Upper lobe of right lung (tissue), 1 donor: ENCODE measurements at regions not wholly inside any gene's neighbourhood (a gene's known extent, or its start where the extent isn't known, plus 50 kb on each side); places are given as distances from the start of the nearest gene placed in this dataset.

Experiments
- ATAC-seq: fragments of 200-7000 bp; cut with Tn5 transposase; one replicate; pipeline ENCODE4 v1.9.1; 2020; ENCODE audit warnings: mild to moderate bottlenecking, moderate library complexity
- DNase-seq: peaks from one replicate; pipeline ENCODE4 v3.0.0-alpha.2; 2020
- H3K27ac ChIP-seq: fragments of 200-600 bp; one replicate; pipeline ENCODE4 v1.8.0; 2022
- H3K27me3 ChIP-seq: fragments of 200-600 bp; one replicate; pipeline ENCODE4 v1.8.0; 2022; ENCODE audit warnings: mild to moderate bottlenecking
- H3K36me3 ChIP-seq: fragments of 200-600 bp; one replicate; pipeline ENCODE4 v1.8.0; 2022
- H3K4me1 ChIP-seq: fragments of 200-600 bp; one replicate; pipeline ENCODE4 v1.8.0; 2022
- H3K4me3 ChIP-seq: fragments of 200-600 bp; one replicate; pipeline ENCODE4 v1.8.0; 2022; ENCODE audit warnings: mild to moderate bottlenecking
- H3K9me3 ChIP-seq: fragments of 200-600 bp; one replicate; pipeline ENCODE4 v1.8.0; 2022
- intact Hi-C: fragments of 100-400 bp; cut with DNase I; formaldehyde crosslinking; loops from one replicate; pipeline ENCODE4 v1.11.0; 2022
- TF ChIP-seq, protein P1 (sequence below): fragments of 200-600 bp; IDR thresholded peaks from one replicate; pipeline ENCODE4 v1.8.0; 2022; ENCODE audit warnings: antibody characterized with exemption
- donor health status: DM: no; HTN: yes; CAD: no; lungs with severe emphysema.

DNA sequence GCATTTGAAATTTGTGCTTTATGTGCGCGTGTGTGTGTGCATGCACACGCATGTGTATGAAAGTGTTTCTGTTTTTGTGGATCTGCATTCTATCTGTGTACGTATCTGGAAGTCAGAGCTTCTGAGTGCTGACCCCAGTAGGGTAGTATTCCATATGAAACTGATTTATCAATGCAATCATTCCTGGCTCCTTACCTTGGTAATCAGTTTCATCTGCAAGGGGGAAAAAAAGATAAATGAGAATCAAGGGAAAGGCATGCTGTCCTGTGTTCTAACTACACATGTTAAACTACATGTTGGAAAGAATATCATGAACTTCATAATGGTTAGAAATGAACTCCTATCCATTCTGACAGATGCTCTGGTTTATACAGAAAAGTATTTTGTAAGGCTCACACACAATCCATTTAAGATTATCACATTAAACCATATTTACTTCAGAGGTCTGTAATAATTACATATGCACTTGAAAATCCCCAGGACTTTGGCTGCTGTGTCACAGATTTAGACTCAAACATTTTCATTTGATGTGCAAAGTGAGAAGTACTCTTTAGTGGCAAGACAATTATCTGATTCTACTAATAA is 276.1 kb upstream of the LMO3 start:
- no peaks in the 10 kb centered on the region for H3K27me3 ChIP-seq
- H3K4me1 ChIP-seq = no peaks in the 10 kb centered on the region
- TF ChIP-seq, protein P1, sequence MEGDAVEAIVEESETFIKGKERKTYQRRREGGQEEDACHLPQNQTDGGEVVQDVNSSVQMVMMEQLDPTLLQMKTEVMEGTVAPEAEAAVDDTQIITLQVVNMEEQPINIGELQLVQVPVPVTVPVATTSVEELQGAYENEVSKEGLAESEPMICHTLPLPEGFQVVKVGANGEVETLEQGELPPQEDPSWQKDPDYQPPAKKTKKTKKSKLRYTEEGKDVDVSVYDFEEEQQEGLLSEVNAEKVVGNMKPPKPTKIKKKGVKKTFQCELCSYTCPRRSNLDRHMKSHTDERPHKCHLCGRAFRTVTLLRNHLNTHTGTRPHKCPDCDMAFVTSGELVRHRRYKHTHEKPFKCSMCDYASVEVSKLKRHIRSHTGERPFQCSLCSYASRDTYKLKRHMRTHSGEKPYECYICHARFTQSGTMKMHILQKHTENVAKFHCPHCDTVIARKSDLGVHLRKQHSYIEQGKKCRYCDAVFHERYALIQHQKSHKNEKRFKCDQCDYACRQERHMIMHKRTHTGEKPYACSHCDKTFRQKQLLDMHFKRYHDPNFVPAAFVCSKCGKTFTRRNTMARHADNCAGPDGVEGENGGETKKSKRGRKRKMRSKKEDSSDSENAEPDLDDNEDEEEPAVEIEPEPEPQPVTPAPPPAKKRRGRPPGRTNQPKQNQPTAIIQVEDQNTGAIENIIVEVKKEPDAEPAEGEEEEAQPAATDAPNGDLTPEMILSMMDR = no peak
- H3K36me3 ChIP-seq = no peaks in the 10 kb centered on the region
- no peak overlapping the region for H3K27ac ChIP-seq
- DNase-seq = no peak
- intact Hi-C loops = no loop called here
- ATAC-seq = no peak
- no peak overlapping the region for H3K4me3 ChIP-seq
- H3K9me3 ChIP-seq = no peaks in the 10 kb centered on the region

DNA sequence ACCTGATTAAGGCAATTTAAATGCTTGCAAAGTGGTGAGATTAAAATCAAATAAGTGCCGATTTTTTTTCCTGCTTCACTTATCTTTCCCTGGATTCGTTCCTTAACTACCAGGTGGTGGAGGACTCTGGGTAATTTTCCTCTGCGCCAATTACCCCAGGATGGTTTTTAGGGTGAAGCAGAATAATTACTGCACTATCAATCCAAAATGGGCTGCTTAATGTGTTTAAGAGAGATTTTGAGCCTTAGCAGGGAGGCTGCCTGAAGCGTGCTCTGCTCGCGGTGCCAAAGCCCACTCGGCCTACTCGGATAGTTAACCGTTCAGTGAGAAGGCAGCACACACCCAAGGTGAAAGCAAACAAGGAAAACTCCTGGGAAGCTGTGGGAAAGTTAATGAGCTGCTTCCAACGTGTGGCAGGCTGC is 274.9 kb upstream of the LMO3 start:
- H3K4me1 ChIP-seq = no peaks in the 10 kb centered on the region
- no peak for DNase-seq
- peak overlapping the region; percentile 29 for H3K4me3 ChIP-seq

DNA sequence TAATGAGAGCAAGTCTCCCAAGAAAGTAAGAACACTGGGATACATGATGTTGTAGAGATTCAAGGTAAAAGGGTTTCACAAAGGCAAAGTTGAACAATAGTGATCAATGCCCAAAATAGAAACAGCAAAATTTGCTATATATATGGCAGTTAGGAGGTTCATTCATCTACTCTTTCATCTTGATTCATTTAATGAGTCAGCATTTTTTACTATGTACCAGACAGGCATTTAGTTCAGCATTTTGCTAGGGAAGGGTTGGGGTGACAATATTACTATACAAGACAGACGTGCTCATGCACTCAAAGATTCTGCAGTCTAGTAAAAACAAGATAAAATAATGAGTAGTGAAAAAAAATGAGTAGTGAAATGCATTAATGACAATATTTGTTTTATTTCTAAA is 264.9 kb upstream of the LMO3 start:
- Histone ChIP-seq H3K27me3 (no peaks in the 10 kb centered on the region), H3K27ac (no peak overlapping the region), H3K4me1 (no peaks in the 10 kb centered on the region), H3K9me3 (no peaks in the 10 kb centered on the region), H3K36me3 (no peaks in the 10 kb centered on the region), H3K4me3 (no peak overlapping the region)
- intact Hi-C loops = no loop called here
- TF ChIP-seq, protein P1 = no peak
- no peak for DNase-seq
- ATAC-seq = no peak

More for the DNA sequence above, 274.9 kb upstream of the LMO3 start:
- Histone ChIP-seq H3K9me3 (no peaks in the 10 kb centered on the region), H3K36me3 (no peaks in the 10 kb centered on the region), H3K27ac (no peak overlapping the region), H3K27me3 (no peaks in the 10 kb centered on the region)
- intact Hi-C loops = no loop called here
- TF ChIP-seq, protein P1 = no peak
- ATAC-seq = peak; percentile 41

DNA sequence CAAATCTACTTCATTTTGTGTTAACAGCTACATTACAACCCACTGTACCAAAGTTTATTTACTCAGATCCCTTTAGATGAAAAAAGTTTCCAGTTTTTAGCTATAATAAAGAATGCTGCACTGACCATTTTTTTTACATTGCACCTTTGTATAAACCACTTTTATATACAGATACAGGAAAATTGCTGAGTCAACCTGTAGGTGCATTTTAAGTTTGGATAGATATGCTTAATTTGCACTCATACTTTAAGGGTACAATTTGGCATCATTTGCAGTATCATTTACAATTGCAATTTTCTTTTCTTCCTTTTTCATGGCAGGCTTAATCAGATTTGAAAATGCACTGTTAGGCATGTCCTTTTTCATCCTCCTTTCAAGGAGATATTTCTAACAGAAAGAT is 257.8 kb upstream of the LMO3 start:
- Histone ChIP-seq H3K4me3 (no peak overlapping the region), H3K36me3 (no peaks in the 10 kb centered on the region), H3K9me3 (no peaks in the 10 kb centered on the region), H3K4me1 (no peaks in the 10 kb centered on the region), H3K27me3 (no peaks in the 10 kb centered on the region), H3K27ac (no peak overlapping the region)
- no peak for ATAC-seq
- DNase-seq = no peak
- TF ChIP-seq, protein P1 = no peak
- intact Hi-C loops = no loop called here

DNA sequence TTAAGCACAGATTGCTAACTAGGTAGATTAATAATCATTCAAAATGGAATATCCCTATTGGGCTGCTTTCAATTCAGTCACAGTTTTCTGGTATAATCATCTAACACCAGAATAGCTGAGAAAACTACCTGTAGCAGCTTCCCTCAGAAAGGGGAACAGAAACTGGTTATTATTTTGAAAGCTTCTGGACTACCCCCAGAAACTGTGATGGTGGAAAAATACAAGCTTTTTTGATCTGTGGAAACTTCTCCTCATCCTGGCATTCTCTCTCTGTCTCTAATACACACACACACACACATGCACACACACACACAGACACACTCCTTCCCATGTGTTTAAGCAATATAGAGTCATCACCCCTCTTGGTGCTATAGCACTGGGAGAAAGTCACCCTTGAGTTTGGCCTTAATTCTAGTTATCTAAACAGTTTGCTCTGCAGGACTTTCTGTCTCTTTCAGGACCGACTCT is 251.5 kb upstream of the LMO3 start:
- H3K4me1 ChIP-seq = no peaks in the 10 kb centered on the region
- H3K4me3 ChIP-seq = no peak overlapping the region
- intact Hi-C loops = no loop called here
- H3K36me3 ChIP-seq = no peaks in the 10 kb centered on the region
- DNase-seq (no peak), ATAC-seq (no peak)
- no peaks in the 10 kb centered on the region for H3K9me3 ChIP-seq
- H3K27me3 ChIP-seq = no peaks in the 10 kb centered on the region
- TF ChIP-seq, protein P1 = no peak
- H3K27ac ChIP-seq = no peak overlapping the region

DNA sequence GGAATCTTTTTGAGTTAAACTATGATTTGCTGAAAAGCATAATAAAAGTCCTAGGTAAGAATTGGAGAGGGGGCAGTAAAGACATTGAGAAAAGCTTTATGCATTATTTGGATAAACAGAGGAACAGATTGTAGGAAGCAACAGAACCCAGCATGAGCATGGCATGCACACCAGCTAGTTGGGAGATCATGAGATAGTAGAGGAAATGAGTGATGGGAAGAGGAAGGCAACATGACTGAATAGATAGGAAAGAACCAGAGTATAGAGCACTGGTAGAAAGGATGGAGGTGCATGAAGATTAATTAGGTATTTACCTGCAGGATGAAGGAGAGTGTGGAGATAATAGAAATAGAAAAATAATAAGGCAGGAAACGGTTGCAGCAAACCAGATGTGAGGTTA is 248.5 kb upstream of the LMO3 start:
- no peaks in the 10 kb centered on the region for H3K27me3 ChIP-seq
- intact Hi-C loops = no loop called here
- TF ChIP-seq, protein P1 = no peak
- ATAC-seq (no peak), DNase-seq (no peak)
- H3K27ac ChIP-seq = no peak overlapping the region
- no peak overlapping the region for H3K4me3 ChIP-seq
- H3K9me3 ChIP-seq = no peaks in the 10 kb centered on the region
- H3K4me1 ChIP-seq = no peaks in the 10 kb centered on the region
- no peaks in the 10 kb centered on the region for H3K36me3 ChIP-seq
